A549 (cell line): ENCODE measurements at regions not wholly inside any gene's neighbourhood (a gene's known extent, or its start where the extent isn't known, plus 50 kb on each side); places are given as distances from the start of the nearest gene placed in this dataset.

Source experiments
- EP300 ChIP-seq, 2 experiments: fragments of >200 bp; sonication (Bioruptor Twin); formaldehyde crosslinking; IDR thresholded peaks; 2 replicates in 1 of 2; 3 replicates in 1 of 2; pipeline ENCODE4 v1.6.1; 2016 to 2017
- JUN ChIP-seq, 2 experiments: fragments of >200 bp; sonication (Bioruptor Twin); formaldehyde crosslinking; IDR thresholded peaks; 2 replicates in 1 of 2; 3 replicates in 1 of 2; pipeline ENCODE4 v1.6.1; 2016 to 2017
- MAFK ChIP-seq: fragments of 450-650 bp; IDR thresholded peaks from 2 replicates; pipeline ENCODE4 v1.6.1; 2014; ENCODE audit not compliant: partially characterized antibody
- POLR2A ChIP-seq: IDR thresholded peaks from 2 replicates; pipeline ENCODE4 v1.6.1; 2012; ENCODE audit warnings: mild to moderate bottlenecking, low read length
- ZNF302 ChIP-seq: fragments of 250-450 bp; sonication (Bioruptor Pico); IDR thresholded peaks from 2 replicates; pipeline ENCODE4 v1.9.0; 2021; ENCODE audit warnings: inconsistent platforms, mild to moderate bottlenecking, moderate library complexity

GRCh38 chr7:79713276-79713675 is 259.8 kb upstream of the MAGI2 start:
- TF ChIP-seq MAFK (no peak), EP300 (IDR thresholded peaks at IDR 0.05) (no peak), POLR2A (no peak), ZNF302 (CRISPR knock-in tag) (no peak), JUN (IDR thresholded peaks at IDR 0.05) (no peak)
